Skeletal muscle tissue (tissue), 3 donors: ENCODE measurements at regions not wholly inside any gene's neighbourhood (a gene's known extent, or its start where the extent isn't known, plus 50 kb on each side); places are given as distances from the start of the nearest gene placed in this dataset.
"Not testable (repeated sequence)": the region's sequence is repeated elsewhere in the genome, so short reads cannot be mapped to it uniquely, and the experiment has no call there.

ENCODE experiments used
- H3K27ac ChIP-seq: one replicate; pipeline ENCODE4 v1.7.0; 2013; ENCODE audit warnings: mild to moderate bottlenecking, low read depth, low read length, inconsistent platforms
- H3K27me3 ChIP-seq, 3 donors: one replicate each; pipeline ENCODE4 v1.7.0; 2013; ENCODE audit warnings: low read length in 3 of 3; ENCODE audit not compliant: control insufficient read depth in 3 of 3, insufficient read depth in 3 of 3
- H3K36me3 ChIP-seq, 3 donors: one replicate each; pipeline ENCODE4 v1.7.0; 2013; ENCODE audit warnings: low read length in 3 of 3; ENCODE audit not compliant: control insufficient read depth in 3 of 3, insufficient read depth in 3 of 3
- H3K4me1 ChIP-seq, 3 donors: one replicate each; pipeline ENCODE4 v1.7.0; 2013; ENCODE audit warnings: low read length in 3 of 3, mild to moderate bottlenecking in 3 of 3; ENCODE audit not compliant: control insufficient read depth in 3 of 3, insufficient read depth in 3 of 3
- H3K4me3 ChIP-seq, 3 donors: one replicate each; pipeline ENCODE4 v1.7.0; 2013; ENCODE audit warnings: low read length in 3 of 3
- H3K9ac ChIP-seq, 3 donors: one replicate each; pipeline ENCODE4 v1.7.0; 2013; ENCODE audit warnings: low read length in 3 of 3, mild to moderate bottlenecking in 3 of 3, moderate library complexity in 2 of 3, low read depth in 1 of 3
- H3K9me3 ChIP-seq, 3 donors: one replicate each; pipeline ENCODE4 v1.7.0; 2013; ENCODE audit warnings: low read length in 3 of 3; ENCODE audit not compliant: control insufficient read depth in 3 of 3
- donor health status: Osteomylitis.

- H3K9me3 ChIP-seq, H3K27ac ChIP-seq, H3K4me3 ChIP-seq, H3K36me3 ChIP-seq, H3K9ac ChIP-seq, H3K4me1 ChIP-seq, H3K27me3 ChIP-seq: not testable (repeated sequence)
Measured at GRCh38 chr14:105703044-105703665, 176.8 kb downstream of the TMEM121 start.

- H3K27ac ChIP-seq, H3K9me3 ChIP-seq, H3K4me3 ChIP-seq, H3K4me1 ChIP-seq, H3K27me3 ChIP-seq, H3K9ac ChIP-seq, H3K36me3 ChIP-seq: not testable (repeated sequence)
Measured at GRCh38 chr14:105704091-105704490, 177.7 kb downstream of the TMEM121 start.

GRCh38 chr14:105704492-105704891, 178.1 kb downstream of the TMEM121 start:
- not testable (repeated sequence) for H3K36me3 ChIP-seq

DNA sequence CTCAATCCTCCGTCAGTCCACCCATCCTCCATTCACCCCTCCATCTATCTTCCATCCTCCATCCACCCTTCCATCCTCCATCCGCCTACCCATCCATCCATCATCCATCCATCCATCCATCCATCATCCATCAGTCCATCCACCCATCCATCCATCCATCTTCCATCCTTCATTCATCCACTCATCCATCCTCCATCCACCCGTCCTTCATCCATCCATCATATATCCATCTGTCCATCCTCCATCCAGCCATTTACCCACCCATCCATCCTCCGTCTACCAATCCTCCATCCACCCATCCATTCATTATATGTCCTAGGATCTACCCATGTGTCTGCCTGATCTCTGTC, 179.1 kb downstream of the TMEM121 start:
- H3K9ac ChIP-seq, H3K9me3 ChIP-seq, H3K36me3 ChIP-seq, H3K4me3 ChIP-seq, H3K27ac ChIP-seq, H3K4me1 ChIP-seq, H3K27me3 ChIP-seq: not testable (repeated sequence)

More at GRCh38 chr14:105704492-105704891, 178.1 kb downstream of the TMEM121 start:
- H3K9ac ChIP-seq, H3K4me3 ChIP-seq, H3K9me3 ChIP-seq, H3K4me1 ChIP-seq, H3K27me3 ChIP-seq, H3K27ac ChIP-seq: not testable (repeated sequence)

DNA sequence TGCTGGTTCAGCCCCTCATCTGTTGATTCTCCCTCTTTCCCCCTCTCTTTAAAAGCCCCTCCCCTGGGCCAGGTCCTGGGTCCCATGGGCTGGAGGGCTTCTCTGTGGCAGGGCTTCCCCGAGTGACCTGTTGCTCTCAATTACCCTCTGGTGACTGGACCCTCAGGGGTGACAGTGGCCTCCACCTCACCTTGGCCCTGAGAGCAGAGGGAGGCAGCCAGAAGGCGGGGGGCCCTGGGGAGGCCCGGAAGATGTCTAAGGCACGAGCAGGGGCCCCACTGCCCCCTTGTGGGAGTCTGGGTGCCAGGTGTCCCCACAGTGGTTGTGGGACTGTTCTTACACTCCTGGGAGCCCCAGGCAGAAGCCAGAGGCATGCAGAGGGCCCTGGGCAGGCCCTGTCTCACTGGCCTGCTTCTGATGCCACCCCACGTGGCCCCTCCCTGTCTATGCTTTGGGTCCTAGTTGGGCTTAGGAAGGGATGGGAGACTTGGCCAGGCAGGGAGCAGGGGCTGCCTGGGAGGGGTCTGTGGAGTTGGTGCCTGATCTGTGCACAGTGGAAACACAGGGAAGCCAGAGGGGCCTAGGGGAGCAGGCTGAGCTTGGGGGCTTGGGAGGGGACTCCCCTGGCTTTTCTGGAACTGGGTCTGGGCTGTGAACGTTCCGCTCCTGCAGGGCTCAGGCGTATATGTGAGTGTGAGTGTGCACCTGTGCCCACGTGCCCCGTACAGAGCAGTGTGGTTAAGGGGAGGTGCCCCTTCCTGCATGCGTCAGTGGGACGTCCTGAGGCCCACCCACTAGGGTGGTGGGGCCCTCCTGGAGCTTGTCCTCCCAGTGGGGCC, 179.7 kb downstream of the TMEM121 start:
- H3K4me3 ChIP-seq, H3K4me1 ChIP-seq, H3K9ac ChIP-seq, H3K9me3 ChIP-seq, H3K27me3 ChIP-seq, H3K36me3 ChIP-seq, H3K27ac ChIP-seq: not testable (repeated sequence)

DNA sequence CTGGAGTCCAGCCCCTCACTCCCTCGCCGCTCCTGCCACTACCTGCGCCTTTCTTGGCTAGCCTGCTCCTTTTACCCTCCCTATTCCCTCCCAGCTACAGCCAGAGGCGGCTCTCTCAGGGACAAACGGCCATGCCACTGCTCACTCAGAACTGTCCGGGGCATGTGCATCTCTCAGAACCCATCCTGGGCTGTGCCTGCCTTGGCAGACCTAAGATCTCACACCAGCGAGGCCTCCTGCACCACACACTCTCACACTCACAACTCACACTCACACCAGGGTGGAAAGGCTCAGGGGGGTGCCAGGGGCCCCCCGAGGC, 180.3 kb downstream of the TMEM121 start:
- not testable (repeated sequence) for H3K9ac ChIP-seq, H3K9me3 ChIP-seq, H3K36me3 ChIP-seq, H3K27me3 ChIP-seq, H3K27ac ChIP-seq, H3K4me1 ChIP-seq, H3K4me3 ChIP-seq

DNA sequence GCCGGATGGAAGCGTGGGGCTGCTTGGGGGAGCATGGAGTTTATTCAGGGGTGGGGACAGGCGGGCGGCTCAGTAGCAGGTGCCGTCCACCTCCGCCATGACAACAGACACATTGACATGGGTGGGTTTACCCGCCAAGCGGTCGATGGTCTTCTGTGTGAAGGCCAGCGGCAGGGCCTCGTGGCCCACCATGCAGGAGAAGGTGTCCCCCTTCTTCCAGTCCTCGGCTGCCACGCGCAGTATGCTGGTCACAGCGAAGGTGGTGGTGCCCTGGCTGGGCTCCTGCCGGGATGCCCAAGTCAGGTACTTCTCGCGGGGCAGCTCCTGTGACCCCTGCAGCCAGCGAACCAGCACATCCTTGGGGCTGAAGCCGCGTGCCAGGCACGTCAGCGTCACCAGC, 180.7 kb downstream of the TMEM121 start:
- not testable (repeated sequence) for H3K4me1 ChIP-seq, H3K27me3 ChIP-seq, H3K9ac ChIP-seq, H3K27ac ChIP-seq, H3K9me3 ChIP-seq, H3K4me3 ChIP-seq, H3K36me3 ChIP-seq

GRCh38 chr14:105707723-105708151, 181.4 kb downstream of the TMEM121 start:
- not testable (repeated sequence) for H3K27me3 ChIP-seq, H3K4me1 ChIP-seq, H3K9me3 ChIP-seq, H3K27ac ChIP-seq, H3K36me3 ChIP-seq, H3K9ac ChIP-seq, H3K4me3 ChIP-seq

DNA sequence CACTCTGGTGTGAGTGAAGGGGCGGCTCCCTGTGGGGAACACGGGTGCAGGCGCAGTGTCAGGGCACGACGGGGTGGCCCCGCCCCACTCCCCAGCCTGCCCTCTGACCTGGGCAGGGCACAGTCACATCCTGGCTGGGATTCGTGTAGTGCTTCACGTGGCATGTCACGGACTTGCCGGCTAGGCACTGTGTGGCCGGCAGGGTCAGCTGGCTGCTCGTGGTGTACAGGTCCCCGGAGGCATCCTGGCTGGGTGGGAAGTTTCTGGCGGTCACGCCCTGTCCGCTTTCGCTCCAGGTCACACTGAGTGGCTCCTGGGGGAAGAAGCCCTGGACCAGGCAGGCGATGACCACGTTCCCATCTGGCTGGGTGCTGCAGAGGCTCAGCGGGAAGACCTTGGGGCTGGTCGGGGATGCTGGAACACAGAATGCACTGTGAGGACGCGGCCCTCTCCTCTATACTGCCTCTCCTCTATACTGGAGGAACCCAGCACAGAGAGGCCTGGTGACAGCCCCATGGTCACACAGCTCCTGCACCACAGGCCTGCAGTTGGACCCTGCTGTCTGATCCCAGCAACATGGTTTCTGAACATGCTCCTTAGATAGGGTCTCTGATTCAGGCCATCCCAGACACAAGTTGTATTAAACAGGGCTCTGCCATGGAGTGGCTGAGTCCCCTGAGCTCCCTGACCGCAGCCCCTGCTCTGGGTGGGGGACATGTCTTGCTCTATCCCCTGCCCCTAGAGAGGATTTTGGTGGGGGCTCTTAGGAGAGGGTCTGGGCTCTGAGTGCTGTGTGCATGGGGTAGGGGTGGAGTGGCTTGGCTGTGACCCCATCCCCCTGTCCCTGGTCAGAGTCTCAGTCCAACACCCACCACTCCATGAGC, 182.1 kb downstream of the TMEM121 start:
- not testable (repeated sequence) for H3K4me1 ChIP-seq, H3K27me3 ChIP-seq, H3K27ac ChIP-seq, H3K9ac ChIP-seq, H3K9me3 ChIP-seq, H3K36me3 ChIP-seq, H3K4me3 ChIP-seq
